ENCODE measurements at regions not wholly inside any gene's neighbourhood (a gene's known extent, or its start where the extent isn't known, plus 50 kb on each side); places are given as distances from the start of the nearest gene placed in this dataset.

DNA sequence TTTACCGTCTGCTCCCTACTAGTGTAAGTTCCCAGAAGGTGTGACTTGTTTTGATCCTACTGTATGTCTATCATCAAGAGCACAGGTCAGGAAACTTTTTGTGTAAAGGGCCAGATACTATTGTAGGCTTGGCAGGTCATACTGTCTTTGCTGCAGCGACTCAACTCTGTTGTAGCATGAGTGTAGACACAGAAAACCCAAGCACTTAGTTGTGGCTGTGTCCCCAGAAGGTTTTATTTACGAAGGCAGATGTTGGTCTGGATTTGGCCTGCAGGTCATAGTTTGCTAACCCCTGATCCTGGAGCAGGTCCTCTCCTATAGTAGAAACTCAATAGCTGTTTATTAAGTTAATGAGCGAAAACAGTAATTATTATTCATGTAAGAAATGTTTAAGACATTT, 365.9 kb upstream of the B3GALT2 start:
- TF ChIP-seq TOX (CRISPR knock-in tag; IDR thresholded peaks at IDR 0.05; ENCODE audit: borderline replicate concordance): no peak
- no peak for ATAC-seq

DNA sequence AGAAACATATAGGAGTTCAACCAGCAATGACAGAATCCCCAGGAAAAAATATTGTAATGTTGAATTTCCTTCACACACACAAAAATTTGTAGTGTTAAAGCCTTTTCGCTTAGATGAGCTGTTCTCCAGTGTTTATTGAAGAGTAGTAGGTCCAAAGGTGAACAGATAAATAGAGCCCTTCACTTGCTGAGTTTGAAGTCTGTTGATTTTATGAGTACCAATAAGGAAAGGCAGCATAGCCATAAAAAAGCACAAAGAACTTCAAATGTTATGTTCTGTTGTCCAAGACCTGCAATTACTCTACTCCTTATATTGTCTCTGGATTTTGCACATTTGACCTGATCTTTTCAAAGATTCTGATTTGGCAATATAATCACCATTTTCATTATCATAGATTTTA, 362.7 kb upstream of the B3GALT2 start:
- no peak for ATAC-seq
- TF ChIP-seq PPARA (CRISPR knock-in tag; IDR thresholded peaks at IDR 0.05; ENCODE audit: borderline replicate concordance) (no peak), ZC3H10 (CRISPR knock-in tag; IDR thresholded peaks at IDR 0.05) (no peak), ISL1 (CRISPR knock-in tag; IDR thresholded peaks at IDR 0.05) (no peak), POU6F1 (CRISPR knock-in tag; IDR thresholded peaks at IDR 0.05; ENCODE audit: borderline replicate concordance, low read depth) (no peak), ZNF8 (CRISPR knock-in tag; IDR thresholded peaks at IDR 0.05) (no peak), ZFP3 (CRISPR knock-in tag; IDR thresholded peaks at IDR 0.05) (no peak), ZFP30 (CRISPR knock-in tag; IDR thresholded peaks at IDR 0.05) (no peak), ZNF70 (CRISPR knock-in tag; IDR thresholded peaks at IDR 0.05) (no peak), RARB (CRISPR knock-in tag; IDR thresholded peaks at IDR 0.05) (no peak), TCF4 (CRISPR knock-in tag; IDR thresholded peaks at IDR 0.05; ENCODE audit: borderline replicate concordance) (no peak), OSR1 (CRISPR knock-in tag; IDR thresholded peaks at IDR 0.05) (no peak), CSDC2 (CRISPR knock-in tag; IDR thresholded peaks at IDR 0.05) (no peak), GLIS3 (CRISPR knock-in tag; IDR thresholded peaks at IDR 0.05) (no peak)
- TF ChIP-seq, protein P1, sequence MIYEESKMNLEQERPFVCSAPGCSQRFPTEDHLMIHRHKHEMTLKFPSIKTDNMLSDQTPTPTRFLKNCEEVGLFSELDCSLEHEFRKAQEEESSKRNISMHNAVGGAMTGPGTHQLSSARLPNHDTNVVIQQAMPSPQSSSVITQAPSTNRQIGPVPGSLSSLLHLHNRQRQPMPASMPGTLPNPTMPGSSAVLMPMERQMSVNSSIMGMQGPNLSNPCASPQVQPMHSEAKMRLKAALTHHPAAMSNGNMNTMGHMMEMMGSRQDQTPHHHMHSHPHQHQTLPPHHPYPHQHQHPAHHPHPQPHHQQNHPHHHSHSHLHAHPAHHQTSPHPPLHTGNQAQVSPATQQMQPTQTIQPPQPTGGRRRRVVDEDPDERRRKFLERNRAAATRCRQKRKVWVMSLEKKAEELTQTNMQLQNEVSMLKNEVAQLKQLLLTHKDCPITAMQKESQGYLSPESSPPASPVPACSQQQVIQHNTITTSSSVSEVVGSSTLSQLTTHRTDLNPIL (CRISPR knock-in tag; IDR thresholded peaks at IDR 0.05; ENCODE audit: low read depth): no peak
- TF ChIP-seq, protein P2, sequence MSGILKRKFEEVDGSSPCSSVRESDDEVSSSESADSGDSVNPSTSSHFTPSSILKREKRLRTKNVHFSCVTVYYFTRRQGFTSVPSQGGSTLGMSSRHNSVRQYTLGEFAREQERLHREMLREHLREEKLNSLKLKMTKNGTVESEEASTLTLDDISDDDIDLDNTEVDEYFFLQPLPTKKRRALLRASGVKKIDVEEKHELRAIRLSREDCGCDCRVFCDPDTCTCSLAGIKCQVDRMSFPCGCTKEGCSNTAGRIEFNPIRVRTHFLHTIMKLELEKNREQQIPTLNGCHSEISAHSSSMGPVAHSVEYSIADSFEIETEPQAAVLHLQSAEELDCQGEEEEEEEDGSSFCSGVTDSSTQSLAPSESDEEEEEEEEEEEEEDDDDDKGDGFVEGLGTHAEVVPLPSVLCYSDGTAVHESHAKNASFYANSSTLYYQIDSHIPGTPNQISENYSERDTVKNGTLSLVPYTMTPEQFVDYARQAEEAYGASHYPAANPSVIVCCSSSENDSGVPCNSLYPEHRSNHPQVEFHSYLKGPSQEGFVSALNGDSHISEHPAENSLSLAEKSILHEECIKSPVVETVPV (CRISPR knock-in tag; IDR thresholded peaks at IDR 0.05): no peak

- TF ChIP-seq ZNF70 (CRISPR knock-in tag; IDR thresholded peaks at IDR 0.05) (no peak), OSR1 (CRISPR knock-in tag; IDR thresholded peaks at IDR 0.05) (no peak), TSHZ2 (CRISPR knock-in tag; IDR thresholded peaks at IDR 0.05) (no peak), PPARA (CRISPR knock-in tag; IDR thresholded peaks at IDR 0.05; ENCODE audit: borderline replicate concordance) (no peak), ZNF8 (CRISPR knock-in tag; IDR thresholded peaks at IDR 0.05) (no peak), BACH2 (CRISPR knock-in tag; IDR thresholded peaks at IDR 0.05; ENCODE audit: borderline replicate concordance) (no peak), ZNF565 (CRISPR knock-in tag; conservative IDR thresholded peaks at IDR 0.05; ENCODE audit: low read depth) (no peak), POU6F1 (CRISPR knock-in tag; IDR thresholded peaks at IDR 0.05; ENCODE audit: borderline replicate concordance, low read depth) (no peak), ISL1 (CRISPR knock-in tag; IDR thresholded peaks at IDR 0.05) (no peak), RARB (CRISPR knock-in tag; IDR thresholded peaks at IDR 0.05) (no peak), ZC3H10 (CRISPR knock-in tag; IDR thresholded peaks at IDR 0.05) (no peak), ESRRG (CRISPR knock-in tag; IDR thresholded peaks at IDR 0.05) (no peak), CSDC2 (CRISPR knock-in tag; IDR thresholded peaks at IDR 0.05) (no peak)
- TF ChIP-seq, protein P1 (CRISPR knock-in tag; IDR thresholded peaks at IDR 0.05; ENCODE audit: low read depth): no peak
- ATAC-seq: no peak
Measured at GRCh38 chr1:193545171-193545570, 358.8 kb upstream of the B3GALT2 start.
